GM12892 (cell line): ENCODE measurements at regions not wholly inside any gene's neighbourhood (a gene's known extent, or its start where the extent isn't known, plus 50 kb on each side); places are given as distances from the start of the nearest gene placed in this dataset.

Experiments used
- DNase-seq: peaks from one replicate; pipeline ENCODE4 v3.0.0; 2011; ENCODE audit not compliant: insufficient read length
- FAIRE-seq: peaks from 2 replicates; lab custom pipeline; 2011; peaks lifted over from hg19 to GRCh38; lab: Jason Lieb, UNC
- POLR2A ChIP-seq: IDR thresholded peaks from 2 replicates; pipeline ENCODE4 v1.6.1; 2011; ENCODE audit warnings: low read depth, low read length, control low read depth
- POLR2AphosphoS5 ChIP-seq: IDR thresholded peaks from 2 replicates; pipeline ENCODE4 v1.6.1; 2011; ENCODE audit warnings: low read depth, low read length, control low read depth
- TAF1 ChIP-seq: IDR thresholded peaks from 2 replicates; pipeline ENCODE4 v1.6.1; 2011; ENCODE audit warnings: low read depth, mild to moderate bottlenecking, control low read depth, low read length, borderline replicate concordance

- TF ChIP-seq POLR2A (no peak), TAF1 (no peak), POLR2AphosphoS5 (no peak)
- DNase-seq, result no peak
- no peak for FAIRE-seq
Observed at GRCh38 chrX:113297437-113297836, 456.8 kb upstream of the AMOT start.

- TF ChIP-seq TAF1 (no peak), POLR2A (no peak), POLR2AphosphoS5 (no peak)
- no peak for FAIRE-seq
- DNase-seq, result no peak
Observed at GRCh38 chrX:113289503-113289902, 448.9 kb upstream of the AMOT start.

- FAIRE-seq (no peak), DNase-seq (no peak)
- TF ChIP-seq POLR2AphosphoS5 (no peak), POLR2A (no peak), TAF1 (no peak)
Observed at GRCh38 chrX:113287761-113288160, 447.1 kb upstream of the AMOT start.

GRCh38 chrX:113275804-113276203, 435.2 kb upstream of the AMOT start:
- DNase-seq (no peak), FAIRE-seq (no peak)
- TF ChIP-seq POLR2A (no peak), POLR2AphosphoS5 (no peak), TAF1 (no peak)

- TF ChIP-seq POLR2AphosphoS5 (no peak), TAF1 (no peak), POLR2A (no peak)
- no peak for FAIRE-seq
Observed at GRCh38 chrX:113274791-113275190, 434.2 kb upstream of the AMOT start.

GRCh38 chrX:113274345-113274744, 433.7 kb upstream of the AMOT start:
- FAIRE-seq, result no peak
- TF ChIP-seq POLR2A, result no peak
- TF ChIP-seq POLR2AphosphoS5, result no peak
- no peak for TF ChIP-seq TAF1
- no peak for DNase-seq

More at GRCh38 chrX:113274791-113275190, 434.2 kb upstream of the AMOT start:
- DNase-seq, result no peak

GRCh38 chrX:113269203-113269602, 428.6 kb upstream of the AMOT start:
- FAIRE-seq (no peak), DNase-seq (no peak)
- TF ChIP-seq POLR2AphosphoS5 (no peak), POLR2A (no peak), TAF1 (no peak)

- DNase-seq (no peak), FAIRE-seq (no peak)
- TF ChIP-seq POLR2AphosphoS5, result no peak
- no peak for TF ChIP-seq POLR2A
- TF ChIP-seq TAF1, result no peak
Observed at GRCh38 chrX:113260474-113260873, 419.8 kb upstream of the AMOT start.

GRCh38 chrX:113222305-113222704, 381.7 kb upstream of the AMOT start:
- FAIRE-seq (no peak), DNase-seq (no peak)
- no peak for TF ChIP-seq TAF1
- no peak for TF ChIP-seq POLR2A
- no peak for TF ChIP-seq POLR2AphosphoS5

GRCh38 chrX:113212052-113212451, 371.4 kb upstream of the AMOT start:
- DNase-seq (no peak), FAIRE-seq (no peak)
- TF ChIP-seq POLR2A (no peak), POLR2AphosphoS5 (no peak)

- TF ChIP-seq TAF1, result no peak
- no peak for TF ChIP-seq POLR2A
- no peak for TF ChIP-seq POLR2AphosphoS5
- no peak for FAIRE-seq
- DNase-seq, result no peak
Observed at GRCh38 chrX:113202601-113203000, 362.0 kb upstream of the AMOT start.

- TF ChIP-seq TAF1 (no peak), POLR2AphosphoS5 (no peak), POLR2A (no peak)
- FAIRE-seq, result no peak
- no peak for DNase-seq
Observed at GRCh38 chrX:113195949-113196348, 355.3 kb upstream of the AMOT start.
